Ovary (tissue), 7 donors: ENCODE measurements at regions not wholly inside any gene's neighbourhood (a gene's known extent, or its start where the extent isn't known, plus 50 kb on each side); places are given as distances from the start of the nearest gene placed in this dataset.

Experiments
- DNase-seq, 5 donors: peaks; one replicate each; pipeline ENCODE4 v3.0.0-alpha.2; 2019 to 2020
- H3K27ac ChIP-seq, 2 donors: fragments of 200-600 bp; one replicate each; pipeline versions ENCODE4 v1.5.1 to v1.8.0; 2019 to 2022
- H3K27me3 ChIP-seq: fragments of 200-600 bp; one replicate; pipeline ENCODE4 v1.8.0; 2022
- H3K36me3 ChIP-seq: fragments of 200-600 bp; sonication (generic); one replicate; pipeline ENCODE4 v1.5.1; 2019
- H3K4me1 ChIP-seq: one replicate; pipeline ENCODE4 v1.8.1; 2013; ENCODE audit warnings: mild to moderate bottlenecking, moderate library complexity; ENCODE audit not compliant: insufficient read depth
- H3K4me3 ChIP-seq: fragments of 200-600 bp; sonication (generic); one replicate; pipeline ENCODE4 v1.5.1; 2017
- H3K9me3 ChIP-seq, 2 donors: fragments of 200-600 bp in 1 of 2; sonication (generic) in 1 of 2; one replicate each; pipeline versions ENCODE4 v1.5.1 to v1.8.1; 2013 to 2019; ENCODE audit warnings: mild to moderate bottlenecking in 1 of 2, moderate library complexity in 1 of 2
- CTCF ChIP-seq, 3 donors: fragments of 450-650 bp in 2 of 3; fragments of 200-600 bp in 1 of 3; IDR thresholded peaks; one replicate each; pipeline versions ENCODE4 v1.5.1 to v1.8.0; 2016 to 2022; ENCODE audit warnings: antibody characterized with exemption in 3 of 3, mild to moderate bottlenecking in 1 of 3
- EP300 ChIP-seq: sonication (generic); formaldehyde crosslinking; IDR thresholded peaks from one replicate; pipeline ENCODE4 v1.6.1; 2017; ENCODE audit warnings: antibody characterized with exemption
- POLR2A ChIP-seq: fragments of 450-650 bp; IDR thresholded peaks from one replicate; pipeline ENCODE4 v1.6.1; 2017; ENCODE audit warnings: antibody characterized with exemption, mild to moderate bottlenecking, moderate library complexity
- WGBS, 3 donors: extraction: QIAGEN DNeasy Blood & Tissue Kit in 1 of 3; methylation state at CpG; one replicate each; pipeline versions ENCODE4 v1.1.5 to v1.1.7; 2013 to 2017; 5-methylcytosine and 5-hydroxymethylcytosine counted together
- intact Hi-C, 4 donors: fragments of 100-400 bp; cut with DNase I; formaldehyde crosslinking; loops; one replicate each; pipeline versions ENCODE4 v1.11.0 to v1.15.1; 2022 to 2023
- donor health status: DM: no; HTN: no; CAD: no; lungs with moderate emphysema.
- donor health status: DM: no; HTN: no; CAD: no.
- donor health status: Bipolar disorder and iron deficiency.
- donor health status: DM: no; HTN: no; CAD: no.
- donor health status: DM: yes; HTN: yes; CAD: no.

GRCh38 chr11:127345819-127346459, 345.4 kb upstream of the KIRREL3 start:
- 31 to 40% (median 40%) methylated on average over 12 of the region's 12 CpGs for WGBS, 3 donors
- TF ChIP-seq EP300 (no peak), CTCF (IDR thresholded peaks at IDR 0.05) (peak in 2 of 3 donors; percentile 12 to 25), POLR2A (no peak)
- DNase-seq: peak in 2 of 5 donors; percentile 11 to 18
- no peak overlapping the region for H3K4me3 ChIP-seq
- H3K4me1 ChIP-seq: no peaks in the 10 kb centered on the region
- no peaks in the 10 kb centered on the region for H3K9me3 ChIP-seq
- H3K36me3 ChIP-seq: no peaks in the 10 kb centered on the region
- no peak overlapping the region for H3K27ac ChIP-seq
- no peaks in the 10 kb centered on the region for H3K27me3 ChIP-seq
- intact Hi-C loops: loop anchor here in 1 of 4 donors (10.0 kb wide), 1 partner anchor 901 kb away; no protein-coding TSS in a partner anchor

GRCh38 chr11:127340438-127340837, 339.9 kb upstream of the KIRREL3 start:
- 49 to 67% (median 58%) methylated on average over 1 of the region's 1 CpG for WGBS, 3 donors
- no peak overlapping the region for H3K4me3 ChIP-seq
- DNase-seq: no peak
- H3K36me3 ChIP-seq: no peaks in the 10 kb centered on the region
- intact Hi-C loops: loop anchor here in 1 of 4 donors (10.0 kb wide), 1 partner anchor 896 kb away; no protein-coding TSS in a partner anchor
- no peak for TF ChIP-seq EP300
- no peak for TF ChIP-seq POLR2A
- no peaks in the 10 kb centered on the region for H3K27me3 ChIP-seq
- no peak overlapping the region for H3K27ac ChIP-seq
- no peaks in the 10 kb centered on the region for H3K4me1 ChIP-seq
- no peaks in the 10 kb centered on the region for H3K9me3 ChIP-seq

- Histone ChIP-seq H3K27ac (no peak overlapping the region), H3K36me3 (no peaks in the 10 kb centered on the region), H3K9me3 (no peaks in the 10 kb centered on the region), H3K27me3 (no peaks in the 10 kb centered on the region), H3K4me1 (no peaks in the 10 kb centered on the region), H3K4me3 (no peak overlapping the region)
- no peak for TF ChIP-seq CTCF (IDR thresholded peaks at IDR 0.05)
- no peak for TF ChIP-seq EP300
- 88 to 94% (median 90%) methylated on average over 1 of the region's 1 CpG for WGBS, 3 donors
- intact Hi-C loops: loop anchor here in 1 of 4 donors (10.0 kb wide), 1 partner anchor 885 kb away; no protein-coding TSS in a partner anchor
- DNase-seq: no peak
Observed at GRCh38 chr11:127339376-127339775, 338.8 kb upstream of the KIRREL3 start.

- Histone ChIP-seq H3K9me3 (no peaks in the 10 kb centered on the region), H3K4me3 (no peak overlapping the region), H3K27me3 (no peaks in the 10 kb centered on the region), H3K4me1 (no peaks in the 10 kb centered on the region), H3K36me3 (no peaks in the 10 kb centered on the region), H3K27ac (no peak overlapping the region)
- WGBS, 3 donors: 69 to 78% (median 71%) methylated on average over 6 of the region's 6 CpGs
- intact Hi-C loops: loop anchor here in 1 of 4 donors (10.0 kb wide), 1 partner anchor 884 kb away; no protein-coding TSS in a partner anchor
- no peak for DNase-seq
- TF ChIP-seq CTCF (IDR thresholded peaks at IDR 0.05): no peak
- TF ChIP-seq POLR2A: no peak
- TF ChIP-seq EP300: no peak
Observed at GRCh38 chr11:127338380-127339259, 338.1 kb upstream of the KIRREL3 start.
